ENCODE measurements at regions not wholly inside any gene's neighbourhood (a gene's known extent, or its start where the extent isn't known, plus 50 kb on each side); places are given as distances from the start of the nearest gene placed in this dataset.
"Not testable (repeated sequence)": the region's sequence is repeated elsewhere in the genome, so short reads cannot be mapped to it uniquely, and the experiment has no call there.

GRCh38 chrX:121407627-121408026, 360.2 kb downstream of the GLUD2 start:
- no peaks in the 10 kb centered on the region for H3K79me2 ChIP-seq (ENCODE audit: control insufficient read depth, insufficient read depth, low read length)
- no peaks in the 10 kb centered on the region for H3K9me3 ChIP-seq (ENCODE audit: control insufficient read depth, low read depth, low read length)
- no peak for TF ChIP-seq CTCF (optimal IDR thresholded peaks at IDR 0.05 in 1 of 3, IDR thresholded peaks at IDR 0.05 in 1 of 3, conservative IDR thresholded peaks at IDR 0.05 in 1 of 3; ENCODE audit: extremely low read depth in 1 of 3, insufficient read depth in 2 of 3, low read length in 3 of 3)
- no peak for FAIRE-seq
- no peaks in the 10 kb centered on the region for H3K9me1 ChIP-seq (ENCODE audit: control insufficient read depth, extremely low read depth, insufficient read depth, low read length)
- no peak overlapping the region for H2AFZ ChIP-seq (ENCODE audit: control insufficient read depth, low read length)
- no peaks in the 10 kb centered on the region for H3K27me3 ChIP-seq (ENCODE audit: control insufficient read depth, extremely low read depth, insufficient read depth, low read length)
- H4K20me1 ChIP-seq (ENCODE audit: control insufficient read depth, extremely low read depth, insufficient read depth, low read length), result no peaks in the 10 kb centered on the region
- no peaks in the 10 kb centered on the region for H3K4me1 ChIP-seq (ENCODE audit: control insufficient read depth, extremely low read depth, insufficient read depth, low read length)
- H3K27ac ChIP-seq (ENCODE audit: control insufficient read depth, insufficient read depth, low read length), result no peak overlapping the region
- no peak for DNase-seq (ENCODE audit: low read depth, low spot score)
- no peak overlapping the region for H3K4me3 ChIP-seq (ENCODE audit: control insufficient read depth in 2 of 3, extremely low read depth in 1 of 3, insufficient read depth in 2 of 3, low read depth in 1 of 3, low read length in 3 of 3)
- no peaks in the 10 kb centered on the region for H3K36me3 ChIP-seq (ENCODE audit: control insufficient read depth in 2 of 2, extremely low read depth in 1 of 2, insufficient read depth in 2 of 2, low read length in 2 of 2)
- dilution Hi-C loops (cut with MboI; ENCODE audit: extremely low pct_ligation_motif_present, low sequenced_read_pairs), result no loop called here
- H3K4me2 ChIP-seq (ENCODE audit: control insufficient read depth, extremely low read depth, insufficient read depth, low read depth, low read length), result no peak overlapping the region
- H3K9ac ChIP-seq (ENCODE audit: control insufficient read depth, extremely low read depth, insufficient read depth, low read length), result no peak overlapping the region

- H3K9me3 ChIP-seq (ENCODE audit: control insufficient read depth, low read depth, low read length); H3K4me2 ChIP-seq (ENCODE audit: control insufficient read depth, extremely low read depth, insufficient read depth, low read depth, low read length); dilution Hi-C loops (cut with MboI; ENCODE audit: extremely low pct_ligation_motif_present, low sequenced_read_pairs); H2AFZ ChIP-seq (ENCODE audit: control insufficient read depth, low read length); H3K4me1 ChIP-seq (ENCODE audit: control insufficient read depth, extremely low read depth, insufficient read depth, low read length); H4K20me1 ChIP-seq (ENCODE audit: control insufficient read depth, extremely low read depth, insufficient read depth, low read length); H3K9me1 ChIP-seq (ENCODE audit: control insufficient read depth, extremely low read depth, insufficient read depth, low read length); H3K79me2 ChIP-seq (ENCODE audit: control insufficient read depth, insufficient read depth, low read length); H3K9ac ChIP-seq (ENCODE audit: control insufficient read depth, extremely low read depth, insufficient read depth, low read length); H3K4me3 ChIP-seq (ENCODE audit: control insufficient read depth in 2 of 3, extremely low read depth in 1 of 3, insufficient read depth in 2 of 3, low read depth in 1 of 3, low read length in 3 of 3); H3K27ac ChIP-seq (ENCODE audit: control insufficient read depth, insufficient read depth, low read length); H3K36me3 ChIP-seq (ENCODE audit: control insufficient read depth in 2 of 2, extremely low read depth in 1 of 2, insufficient read depth in 2 of 2, low read length in 2 of 2); DNase-seq (ENCODE audit: low read depth, low spot score); FAIRE-seq; H3K27me3 ChIP-seq (ENCODE audit: control insufficient read depth, extremely low read depth, insufficient read depth, low read length): not testable (repeated sequence)
Observed at GRCh38 chrX:121431514-121431913, 384.1 kb downstream of the GLUD2 start.

GRCh38 chrX:121433289-121433688, 385.9 kb downstream of the GLUD2 start:
- Histone ChIP-seq H3K9ac (ENCODE audit: control insufficient read depth, extremely low read depth, insufficient read depth, low read length) (no peak overlapping the region), H3K4me2 (ENCODE audit: control insufficient read depth, extremely low read depth, insufficient read depth, low read depth, low read length) (no peak overlapping the region), H3K4me1 (ENCODE audit: control insufficient read depth, extremely low read depth, insufficient read depth, low read length) (no peaks in the 10 kb centered on the region), H2AFZ (ENCODE audit: control insufficient read depth, low read length) (no peak overlapping the region), H3K79me2 (ENCODE audit: control insufficient read depth, insufficient read depth, low read length) (no peaks in the 10 kb centered on the region), H4K20me1 (ENCODE audit: control insufficient read depth, extremely low read depth, insufficient read depth, low read length) (no peaks in the 10 kb centered on the region), H3K27me3 (ENCODE audit: control insufficient read depth, extremely low read depth, insufficient read depth, low read length) (no peaks in the 10 kb centered on the region), H3K27ac (ENCODE audit: control insufficient read depth, insufficient read depth, low read length) (no peak overlapping the region), H3K9me1 (ENCODE audit: control insufficient read depth, extremely low read depth, insufficient read depth, low read length) (no peaks in the 10 kb centered on the region), H3K4me3 (ENCODE audit: control insufficient read depth in 2 of 3, extremely low read depth in 1 of 3, insufficient read depth in 2 of 3, low read depth in 1 of 3, low read length in 3 of 3) (no peak overlapping the region), H3K36me3 (ENCODE audit: control insufficient read depth in 2 of 2, extremely low read depth in 1 of 2, insufficient read depth in 2 of 2, low read length in 2 of 2) (no peaks in the 10 kb centered on the region), H3K9me3 (ENCODE audit: control insufficient read depth, low read depth, low read length) (no peaks in the 10 kb centered on the region)
- FAIRE-seq (no peak), DNase-seq (ENCODE audit: low read depth, low spot score) (no peak)
- dilution Hi-C loops (cut with MboI; ENCODE audit: extremely low pct_ligation_motif_present, low sequenced_read_pairs), result no loop called here
- TF ChIP-seq EZH2 (IDR thresholded peaks at IDR 0.05; ENCODE audit: low read length), result no peak
- TF ChIP-seq CTCF (optimal IDR thresholded peaks at IDR 0.05 in 1 of 3, IDR thresholded peaks at IDR 0.05 in 1 of 3, conservative IDR thresholded peaks at IDR 0.05 in 1 of 3; ENCODE audit: extremely low read depth in 1 of 3, insufficient read depth in 2 of 3, low read length in 3 of 3), result no peak

- H3K9ac ChIP-seq (ENCODE audit: control insufficient read depth, extremely low read depth, insufficient read depth, low read length); H3K9me3 ChIP-seq (ENCODE audit: control insufficient read depth, low read depth, low read length); H3K79me2 ChIP-seq (ENCODE audit: control insufficient read depth, insufficient read depth, low read length); dilution Hi-C loops (cut with MboI; ENCODE audit: extremely low pct_ligation_motif_present, low sequenced_read_pairs); H3K9me1 ChIP-seq (ENCODE audit: control insufficient read depth, extremely low read depth, insufficient read depth, low read length); H3K4me1 ChIP-seq (ENCODE audit: control insufficient read depth, extremely low read depth, insufficient read depth, low read length); H3K27me3 ChIP-seq (ENCODE audit: control insufficient read depth, extremely low read depth, insufficient read depth, low read length); H2AFZ ChIP-seq (ENCODE audit: control insufficient read depth, low read length); DNase-seq (ENCODE audit: low read depth, low spot score); H3K4me2 ChIP-seq (ENCODE audit: control insufficient read depth, extremely low read depth, insufficient read depth, low read depth, low read length); FAIRE-seq; H3K4me3 ChIP-seq (ENCODE audit: control insufficient read depth in 2 of 3, extremely low read depth in 1 of 3, insufficient read depth in 2 of 3, low read depth in 1 of 3, low read length in 3 of 3); H3K27ac ChIP-seq (ENCODE audit: control insufficient read depth, insufficient read depth, low read length); H4K20me1 ChIP-seq (ENCODE audit: control insufficient read depth, extremely low read depth, insufficient read depth, low read length); H3K36me3 ChIP-seq (ENCODE audit: control insufficient read depth in 2 of 2, extremely low read depth in 1 of 2, insufficient read depth in 2 of 2, low read length in 2 of 2): not testable (repeated sequence)
Observed at GRCh38 chrX:121437666-121438065, 390.3 kb downstream of the GLUD2 start.

Data from keratinocyte (primary cell).